Endometrial microvascular endothelial cells (primary cell): ENCODE measurements at regions not wholly inside any gene's neighbourhood (a gene's known extent, or its start where the extent isn't known, plus 50 kb on each side); places are given as distances from the start of the nearest gene placed in this dataset.

Source experiments
- in situ Hi-C: cut with HindIII; loops from 2 replicates; pipeline ENCODE4 v1.10.0; 2017; ENCODE audit warnings: low sequenced_read_pairs, low pct_unique_long_range_greater_than_20kb; ENCODE audit errors: inconsistent ontology term

GRCh38 chr2:150008901-150009300 is 421.3 kb upstream of the MMADHC start:
- in situ Hi-C loops, result no loop called here

GRCh38 chr2:150007815-150008430 is 420.3 kb upstream of the MMADHC start:
- in situ Hi-C loops, result no loop called here

GRCh38 chr2:150006591-150006990 is 419.0 kb upstream of the MMADHC start:
- in situ Hi-C loops, result no loop called here

- in situ Hi-C loops, result no loop called here
These were observed 416.0 kb upstream of the MMADHC start for GRCh38 chr2:150003544-150003943.

GRCh38 chr2:150001788-150002187 is 414.2 kb upstream of the MMADHC start:
- in situ Hi-C loops, result no loop called here

- in situ Hi-C loops, result no loop called here
These were observed 409.3 kb upstream of the MMADHC start for GRCh38 chr2:149996901-149997300.

GRCh38 chr2:149994057-149994728 is 406.6 kb upstream of the MMADHC start:
- in situ Hi-C loops, result no loop called here

- in situ Hi-C loops, result no loop called here
These were observed 405.7 kb upstream of the MMADHC start for GRCh38 chr2:149993316-149993715.

GRCh38 chr2:149991576-149991975 is 404.0 kb upstream of the MMADHC start:
- in situ Hi-C loops, result no loop called here

- in situ Hi-C loops, result no loop called here
These were observed 403.4 kb upstream of the MMADHC start for GRCh38 chr2:149990965-149991364.

- in situ Hi-C loops, result no loop called here
These were observed 402.0 kb upstream of the MMADHC start for GRCh38 chr2:149989447-149990063.

- in situ Hi-C loops, result no loop called here
These were observed 400.8 kb upstream of the MMADHC start for GRCh38 chr2:149988361-149988760.

- in situ Hi-C loops, result no loop called here
These were observed 399.3 kb upstream of the MMADHC start for GRCh38 chr2:149986861-149987260.

GRCh38 chr2:149984311-149984710 is 396.7 kb upstream of the MMADHC start:
- in situ Hi-C loops, result no loop called here

GRCh38 chr2:149972066-149972465 is 384.5 kb upstream of the MMADHC start:
- in situ Hi-C loops, result no loop called here

- in situ Hi-C loops, result no loop called here
These were observed 367.5 kb upstream of the MMADHC start for GRCh38 chr2:149954981-149955600.

GRCh38 chr2:149953627-149954026 is 366.1 kb upstream of the MMADHC start:
- in situ Hi-C loops, result no loop called here

- in situ Hi-C loops, result no loop called here
These were observed 343.9 kb upstream of the MMADHC start for GRCh38 chr2:149931486-149931885.

GRCh38 chr2:149928011-149928410 is 340.4 kb upstream of the MMADHC start:
- in situ Hi-C loops, result no loop called here

- in situ Hi-C loops, result no loop called here
These were observed 338.6 kb upstream of the MMADHC start for GRCh38 chr2:149926149-149926548.
